GM19351 (cell line): ENCODE measurements at regions not wholly inside any gene's neighbourhood (a gene's known extent, or its start where the extent isn't known, plus 50 kb on each side); places are given as distances from the start of the nearest gene placed in this dataset.

ENCODE experiments used
- ATAC-seq: cut with Tn5 transposase; IDR thresholded peaks from one replicate; pipeline ENCODE4 v1.9.1; 2021; ENCODE audit warnings: mild to moderate bottlenecking, moderate library complexity; ENCODE audit not compliant: unreplicated experiment

DNA sequence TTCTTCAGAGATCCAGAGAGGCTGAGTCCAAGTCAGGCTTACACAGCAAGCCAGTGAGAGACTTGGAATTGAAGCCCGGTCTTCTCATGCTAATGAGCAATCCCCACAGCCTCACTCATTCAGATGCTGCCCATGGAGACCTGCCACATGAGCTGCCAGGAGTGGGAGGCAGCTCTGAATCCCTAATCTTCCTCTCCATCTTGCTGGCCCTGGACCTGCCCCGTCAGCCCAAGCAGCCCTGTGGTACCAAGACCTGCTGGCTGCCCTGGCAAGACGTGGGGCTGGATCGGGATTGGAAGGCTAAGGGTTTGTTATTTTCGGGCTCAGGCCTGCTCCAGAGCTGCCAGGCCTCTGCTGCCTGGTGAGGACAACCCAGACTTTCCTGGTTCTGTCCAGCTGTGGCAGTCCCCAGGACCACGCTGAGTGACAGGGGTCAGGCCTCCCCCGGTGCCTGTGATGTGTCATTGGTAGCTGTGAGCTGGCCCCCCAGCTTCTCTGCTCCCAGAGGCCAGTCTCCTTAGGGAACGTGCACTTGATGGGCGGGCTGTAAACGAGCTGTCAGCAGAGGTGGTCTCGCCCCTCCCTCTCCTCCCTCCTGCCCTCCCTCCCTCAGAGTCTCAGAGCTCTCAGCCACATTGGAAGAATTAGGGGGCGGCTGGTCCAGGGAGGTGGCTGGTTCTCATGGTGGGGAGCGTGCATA is 135.0 kb downstream of the FOXD2 start:
- ATAC-seq, result no peak

DNA sequence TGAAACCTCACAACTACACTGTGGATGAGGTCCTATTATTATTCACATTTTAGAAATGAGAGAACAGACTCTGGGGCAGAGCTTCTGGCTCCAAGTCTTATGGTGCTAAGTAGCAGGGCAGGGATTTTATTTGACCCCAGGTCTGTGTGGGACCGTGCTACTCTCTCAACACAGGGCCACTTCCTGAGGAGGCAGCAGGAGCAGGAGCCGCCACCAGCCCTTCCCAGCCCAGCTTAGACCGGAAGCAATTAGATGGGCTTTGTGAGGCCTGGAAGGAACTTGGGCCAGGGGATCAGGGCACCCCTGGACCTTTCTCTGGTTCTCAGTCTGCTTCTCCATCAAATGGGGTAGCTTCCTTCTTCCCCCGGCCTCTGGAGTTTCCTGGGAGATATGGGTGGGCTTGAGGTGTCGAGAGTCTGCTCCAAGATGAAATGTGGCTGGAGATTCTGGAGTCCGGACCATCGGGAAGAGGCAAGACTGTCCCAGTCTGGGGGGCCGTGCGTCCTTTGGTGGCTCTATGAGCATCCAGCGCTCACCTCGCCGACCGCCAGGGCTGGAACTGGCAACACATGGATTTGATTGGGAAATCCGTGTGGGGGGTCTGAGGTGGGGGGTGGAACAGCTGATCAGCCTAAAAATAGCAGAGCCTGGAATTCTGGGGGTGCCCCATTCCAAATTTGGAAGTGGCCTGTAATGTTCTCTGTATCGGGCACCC is 136.8 kb downstream of the FOXD2 start:
- no peak for ATAC-seq

DNA sequence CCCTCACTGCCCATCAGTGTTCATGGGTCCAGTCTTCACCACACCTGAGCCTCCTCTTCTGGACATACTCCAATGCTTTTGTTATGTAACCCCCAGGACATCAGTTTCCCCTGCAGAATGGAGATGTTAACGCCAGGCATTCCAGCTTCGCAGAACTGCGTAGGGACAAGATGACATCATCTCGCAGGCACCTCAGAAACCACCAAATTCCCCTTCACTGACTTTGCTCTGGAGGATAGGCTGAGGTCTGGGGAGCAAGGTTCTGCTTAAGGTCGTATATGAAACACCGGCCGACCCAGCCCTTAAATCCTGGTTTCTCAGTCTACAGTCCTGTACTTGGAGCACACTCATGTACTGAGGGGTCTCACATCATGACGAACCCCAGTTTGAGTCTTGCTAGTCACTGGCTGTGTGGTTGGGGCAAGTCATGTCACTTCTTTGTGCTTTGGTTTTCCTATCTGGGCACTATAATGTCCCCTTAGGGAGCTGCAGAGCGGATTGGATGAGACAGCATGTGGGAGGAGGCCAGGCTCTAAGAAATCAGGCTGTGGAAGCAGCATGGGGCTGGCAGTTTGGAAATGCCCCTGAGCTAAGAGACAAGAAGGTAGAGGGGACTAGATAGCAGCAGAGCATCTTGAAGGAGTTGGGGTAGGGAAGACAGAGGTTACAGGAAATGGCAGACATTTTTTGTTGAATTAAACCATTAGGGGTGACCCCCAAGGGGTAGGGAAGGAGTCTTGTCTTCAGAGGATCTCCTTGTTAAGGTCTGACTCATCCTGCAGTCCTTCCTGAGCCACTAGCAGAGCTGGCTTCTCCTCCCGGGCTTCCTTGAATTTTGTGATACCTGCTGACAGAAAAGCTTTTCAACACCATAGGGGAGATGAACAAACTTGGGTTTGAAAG is 138.3 kb downstream of the FOXD2 start:
- ATAC-seq, result no peak

DNA sequence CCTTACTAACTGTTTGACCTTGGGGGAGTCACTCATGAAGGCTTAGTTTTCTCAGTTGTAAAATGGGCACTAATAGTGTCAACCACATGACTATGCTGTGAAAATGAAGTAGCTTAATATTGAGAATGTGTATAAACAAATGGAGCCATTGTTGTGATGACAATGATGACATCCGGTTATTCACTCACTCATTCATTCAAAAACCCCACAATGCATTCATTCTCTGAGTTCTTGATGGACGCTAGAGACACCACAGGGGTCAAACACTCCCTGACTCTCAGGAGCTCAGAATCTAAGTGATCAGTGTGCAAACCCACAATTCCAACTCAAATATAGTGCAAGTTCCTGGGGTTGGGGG is 138.9 kb downstream of the FOXD2 start:
- ATAC-seq, result no peak

DNA sequence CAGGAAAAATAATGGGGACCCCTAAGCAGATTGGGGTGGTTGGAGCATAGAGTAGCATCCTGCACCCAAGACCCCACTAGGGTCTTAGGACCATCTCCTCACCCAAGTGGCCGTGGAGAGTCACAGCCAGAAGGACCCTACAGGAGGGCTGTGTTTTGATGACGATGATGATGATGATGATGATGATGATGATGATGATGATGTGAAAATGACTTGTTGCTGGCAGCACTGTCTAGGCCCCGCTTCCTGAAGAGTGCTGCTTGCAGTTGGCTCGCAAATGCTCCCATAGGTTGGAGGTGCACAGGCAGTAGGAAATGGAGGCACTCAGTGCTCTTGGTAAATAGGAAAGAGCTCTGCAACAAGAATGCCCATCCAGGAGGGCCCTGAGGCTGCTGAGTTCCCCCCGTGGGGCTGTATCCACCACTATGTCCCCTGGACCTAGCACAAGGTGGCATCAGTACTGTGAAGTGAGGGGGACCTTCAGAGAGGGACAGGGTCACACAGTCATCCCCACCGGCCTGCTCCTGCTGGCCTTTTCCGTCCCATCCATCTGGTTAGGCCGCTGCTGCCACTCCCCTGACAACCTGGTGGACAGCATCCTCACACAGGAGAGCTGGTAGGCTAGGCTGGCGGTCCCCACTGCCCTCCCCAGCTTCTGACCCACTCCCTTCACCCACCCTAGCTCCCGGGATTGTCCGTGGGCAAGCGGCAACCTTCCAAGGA is 139.6 kb downstream of the FOXD2 start:
- ATAC-seq, result no peak

DNA sequence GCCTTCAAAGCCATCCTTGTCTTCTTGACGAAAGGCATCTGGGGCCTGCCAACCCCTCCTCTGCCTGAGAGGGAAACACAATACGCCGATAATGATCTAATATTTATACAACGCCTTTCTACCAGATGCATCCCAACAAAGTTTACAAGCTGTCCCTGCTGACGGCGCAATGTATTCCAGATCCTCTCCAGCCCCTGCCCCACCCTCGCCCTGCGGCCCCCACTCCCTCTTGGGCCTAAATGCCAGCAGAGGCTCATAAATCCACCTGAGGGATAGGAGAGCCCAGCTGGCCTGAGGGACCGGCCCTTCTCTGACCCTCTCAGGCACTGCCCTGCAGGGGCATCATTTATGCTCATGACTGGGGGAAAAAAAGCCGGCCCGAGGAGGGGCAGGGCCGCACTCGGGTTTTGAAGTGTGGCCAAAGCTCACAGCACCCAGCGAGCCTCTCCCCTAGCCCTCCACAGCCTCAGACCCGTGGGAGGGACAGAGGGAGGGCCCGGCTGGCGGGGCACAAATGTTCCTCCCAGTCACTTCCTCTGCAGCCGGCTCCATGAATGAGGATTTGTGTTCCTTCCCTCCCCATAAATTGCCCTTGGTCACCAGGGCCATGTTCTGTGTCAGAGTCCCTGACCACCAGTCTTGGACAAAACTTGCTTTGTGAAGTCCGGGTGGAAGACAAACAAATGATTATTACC is 140.3 kb downstream of the FOXD2 start:
- ATAC-seq, result no peak

DNA sequence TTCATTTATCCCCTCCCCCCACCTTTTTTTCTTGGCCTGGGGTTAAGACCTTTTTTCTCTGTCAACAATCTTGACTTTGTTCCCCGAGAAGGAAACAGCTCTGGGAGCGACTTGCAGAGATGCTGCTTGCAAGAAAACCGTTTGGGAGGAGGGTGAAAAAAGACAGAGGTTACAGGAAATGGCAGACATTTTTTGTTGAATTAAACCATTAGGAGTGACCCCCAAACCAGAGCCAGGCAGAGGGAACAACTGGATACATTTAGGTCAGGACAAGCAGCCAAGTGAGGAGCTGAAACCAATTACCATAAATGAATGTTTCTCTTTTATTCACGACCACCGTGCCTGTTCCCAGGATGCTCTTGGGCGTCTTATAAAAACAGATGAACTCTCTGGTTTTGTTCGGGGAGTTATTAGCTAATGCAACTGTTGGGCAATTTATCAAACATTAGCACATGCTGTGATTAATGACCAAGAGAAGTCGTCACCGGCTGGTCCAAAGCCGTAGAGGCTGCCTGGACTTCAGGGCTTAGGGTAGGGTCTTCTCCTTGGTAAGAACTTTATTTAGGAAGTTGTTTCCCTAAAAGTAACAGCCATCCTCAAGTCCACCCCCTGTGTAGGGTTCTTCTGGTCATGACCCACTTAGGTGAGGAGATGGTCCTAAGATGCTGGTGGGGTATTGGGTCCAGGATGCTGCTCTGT is 141.0 kb downstream of the FOXD2 start:
- ATAC-seq, result no peak

DNA sequence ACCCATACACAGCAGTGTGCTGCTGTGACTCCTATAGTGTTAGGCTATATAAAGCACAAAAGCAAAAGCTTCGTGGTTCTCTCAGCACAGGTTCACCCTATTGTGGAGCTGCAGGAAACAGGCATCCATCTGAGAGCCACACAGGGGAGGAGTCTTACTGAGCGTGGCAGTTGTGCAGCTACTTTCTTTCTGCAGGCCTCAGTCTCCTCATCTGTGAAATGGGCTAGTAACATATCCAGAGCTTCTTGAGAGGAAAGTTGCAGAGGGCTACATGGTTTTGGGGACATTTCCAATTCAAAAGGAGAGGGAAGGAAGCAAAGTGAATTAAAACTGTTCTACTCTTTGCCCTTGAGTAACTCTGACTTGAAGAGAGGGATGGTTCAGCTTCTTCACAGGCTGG is 142.0 kb downstream of the FOXD2 start:
- no peak for ATAC-seq

DNA sequence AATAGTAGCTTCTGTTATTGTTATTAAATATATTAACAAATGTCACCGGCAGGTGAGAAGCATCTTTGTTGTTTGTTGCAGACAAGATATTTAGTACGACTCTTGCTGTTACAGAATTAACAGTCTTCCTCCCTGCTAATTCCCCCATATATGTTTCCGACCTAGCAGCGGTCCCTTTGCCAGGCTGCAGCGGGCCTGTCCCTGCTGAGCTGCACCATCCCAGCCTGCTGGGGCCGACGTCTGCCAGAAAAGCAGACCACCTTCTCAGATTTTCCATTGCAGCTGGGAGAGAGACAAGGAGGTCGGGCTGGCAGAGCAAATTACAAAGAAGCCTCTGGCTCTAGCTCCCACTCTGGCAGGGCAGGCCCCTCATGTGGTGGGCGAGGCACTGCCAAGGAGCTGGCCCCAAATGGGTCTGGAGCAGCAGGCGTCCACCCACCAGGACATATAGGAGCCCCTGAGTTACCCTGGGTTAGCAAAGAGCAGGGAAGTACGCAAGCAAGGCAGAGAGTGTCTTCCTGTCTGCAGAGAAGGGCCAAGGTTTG is 142.7 kb downstream of the FOXD2 start:
- no peak for ATAC-seq

DNA sequence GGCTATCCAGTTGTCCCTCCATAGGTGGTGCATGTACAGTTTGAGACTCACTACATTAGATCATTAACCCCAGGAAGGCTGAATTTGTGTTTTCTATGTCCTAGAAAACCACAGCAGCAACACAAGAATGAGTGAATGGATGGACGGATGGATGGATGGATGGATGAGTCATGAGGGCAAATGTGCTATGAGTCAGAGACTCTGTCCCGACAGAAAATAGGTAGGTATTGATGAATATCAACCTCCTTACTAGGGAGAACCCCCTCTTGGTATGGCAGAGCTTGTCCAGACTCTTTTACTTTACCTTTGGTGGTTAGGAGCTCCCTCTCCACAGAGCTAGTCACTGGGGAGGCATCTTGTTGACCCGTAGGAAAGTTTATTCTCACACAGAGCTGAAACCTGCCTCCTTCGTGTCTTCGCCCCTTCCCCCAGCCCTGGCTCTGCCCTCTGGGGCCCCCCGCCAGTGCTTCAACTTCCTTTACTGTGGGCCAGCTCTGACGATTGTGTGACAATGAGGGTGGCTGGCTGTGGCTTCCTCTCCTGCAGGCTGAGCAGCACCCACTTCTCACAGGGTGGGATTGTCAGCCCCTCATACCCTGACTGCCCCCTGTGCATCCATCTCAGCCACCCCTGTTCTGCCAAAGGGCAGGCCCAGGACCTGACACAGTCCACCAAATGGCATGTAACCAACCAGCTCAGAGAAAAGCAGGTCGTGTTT is 145.2 kb downstream of the FOXD2 start:
- no peak for ATAC-seq

DNA sequence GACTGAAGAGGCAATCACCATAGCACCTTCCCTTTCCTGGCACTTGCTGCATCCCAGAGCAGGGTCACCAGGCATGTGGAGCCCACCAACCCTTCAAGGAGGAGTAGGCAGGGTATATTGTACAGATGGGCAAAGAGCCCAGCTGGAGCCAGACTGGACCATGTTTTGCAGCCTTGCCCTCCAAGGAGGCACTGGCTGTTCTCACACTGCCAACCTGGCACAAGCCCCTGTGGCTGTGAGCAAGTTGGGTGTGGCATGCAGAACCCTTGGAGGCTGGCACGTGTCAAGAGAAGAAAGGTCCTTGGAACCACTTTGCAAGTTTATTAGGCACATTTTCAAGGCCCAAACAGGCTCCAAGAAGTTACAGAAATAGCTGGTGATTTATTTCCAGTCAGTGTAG is 146.4 kb downstream of the FOXD2 start:
- no peak for ATAC-seq

DNA sequence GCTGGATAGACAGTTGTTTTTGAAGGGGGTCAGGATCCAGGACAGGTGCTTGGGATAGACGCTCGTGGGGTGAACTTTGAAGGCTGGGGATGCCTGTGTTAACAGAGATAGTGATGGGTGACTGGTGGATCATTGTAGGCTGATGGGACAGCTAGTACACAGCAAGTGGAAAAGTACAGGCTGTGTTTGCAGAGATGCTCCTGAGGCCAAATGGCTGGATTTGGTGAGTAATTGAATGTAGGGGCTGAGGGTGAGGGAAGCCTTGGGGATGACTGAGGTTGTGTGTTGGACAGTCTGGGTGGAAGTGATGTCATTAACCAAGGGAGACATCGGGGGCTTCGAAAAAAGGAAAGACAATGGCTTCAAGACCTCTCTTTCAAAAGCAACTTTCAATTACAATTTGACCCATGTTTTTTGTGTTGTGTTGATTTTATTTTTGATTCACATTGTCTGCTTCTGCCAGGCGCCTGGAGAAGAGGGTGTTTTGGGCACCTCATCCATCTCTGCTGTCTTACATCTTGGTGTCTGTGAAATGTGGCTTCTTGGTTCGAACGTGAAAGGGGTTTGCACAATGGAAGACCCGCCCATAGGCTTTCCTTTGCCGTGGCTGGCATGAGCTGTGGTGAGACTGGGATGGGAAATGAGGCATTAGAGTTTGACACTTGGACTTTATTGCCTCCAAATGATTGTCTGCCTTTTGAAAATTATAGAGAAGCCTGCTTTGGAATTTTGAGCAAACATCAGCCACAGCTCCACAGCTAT is 147.5 kb downstream of the FOXD2 start:
- no peak for ATAC-seq

DNA sequence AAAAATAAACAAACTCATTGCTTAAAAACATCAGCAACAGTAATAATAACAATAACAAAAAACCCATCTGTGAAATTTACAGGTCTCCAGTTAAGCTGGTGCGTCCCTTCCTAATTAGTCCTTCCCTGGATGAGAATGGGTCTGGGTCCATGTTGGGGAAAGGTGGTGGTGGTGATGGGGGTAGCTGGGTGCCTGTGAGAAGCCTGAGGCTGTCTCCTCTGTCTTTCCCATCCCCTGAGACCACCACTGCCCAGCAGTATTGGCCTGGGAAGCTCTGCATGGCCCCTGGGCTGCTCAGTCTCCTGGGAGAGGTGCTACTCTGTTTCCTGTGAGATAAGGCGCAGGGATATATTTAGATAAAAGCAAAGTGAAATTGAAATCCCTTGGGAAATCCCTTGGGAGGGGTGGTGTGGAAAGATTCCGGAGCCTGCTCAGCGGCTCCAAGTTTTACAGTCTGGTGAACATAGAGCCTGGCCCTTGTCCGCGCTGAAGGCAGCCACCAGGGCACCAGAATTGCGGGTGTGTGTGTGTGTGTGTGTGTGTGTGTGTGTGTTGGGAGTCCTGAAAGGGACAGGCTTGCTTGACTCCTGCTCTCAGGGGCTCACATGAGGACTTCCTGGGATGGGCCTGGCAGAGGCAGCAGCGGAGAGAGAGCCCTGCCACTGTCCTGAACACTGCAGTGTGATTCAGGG is 150.2 kb downstream of the FOXD2 start:
- ATAC-seq, result no peak

DNA sequence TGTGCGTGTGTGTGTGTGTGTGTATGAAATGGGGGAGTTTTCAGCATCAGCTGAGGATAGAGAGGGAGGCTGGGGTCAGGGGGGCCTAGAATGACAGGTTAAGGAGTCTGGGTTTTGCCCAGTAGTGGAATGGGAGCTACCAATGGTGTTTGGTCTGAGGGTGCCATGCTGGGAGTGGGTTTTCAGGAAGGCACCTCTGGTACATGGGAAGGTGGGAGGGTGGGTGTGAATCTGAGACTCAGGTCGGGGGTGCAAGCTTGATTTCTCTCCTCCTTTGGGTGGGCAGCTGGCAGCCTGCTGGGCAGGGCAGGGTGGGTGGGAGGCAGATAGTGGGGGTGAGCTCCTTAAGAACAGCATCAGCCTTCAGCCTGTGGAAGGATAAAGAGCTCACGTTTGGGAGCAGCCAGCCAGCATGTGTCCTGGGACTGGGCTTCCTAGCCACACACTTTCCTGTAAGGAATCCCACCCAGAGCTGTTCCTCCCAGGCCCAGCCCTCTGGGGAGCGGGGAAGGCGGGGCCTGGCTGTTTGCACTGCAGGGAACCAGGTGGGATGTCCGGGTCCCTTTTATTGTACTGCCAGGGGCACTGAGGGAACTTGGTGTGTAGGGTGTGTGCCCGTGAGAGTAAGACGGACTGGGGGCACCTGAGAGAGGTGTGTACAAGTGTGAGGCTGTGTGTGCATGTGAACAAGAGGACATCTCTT is 152.8 kb downstream of the FOXD2 start:
- ATAC-seq, result no peak

DNA sequence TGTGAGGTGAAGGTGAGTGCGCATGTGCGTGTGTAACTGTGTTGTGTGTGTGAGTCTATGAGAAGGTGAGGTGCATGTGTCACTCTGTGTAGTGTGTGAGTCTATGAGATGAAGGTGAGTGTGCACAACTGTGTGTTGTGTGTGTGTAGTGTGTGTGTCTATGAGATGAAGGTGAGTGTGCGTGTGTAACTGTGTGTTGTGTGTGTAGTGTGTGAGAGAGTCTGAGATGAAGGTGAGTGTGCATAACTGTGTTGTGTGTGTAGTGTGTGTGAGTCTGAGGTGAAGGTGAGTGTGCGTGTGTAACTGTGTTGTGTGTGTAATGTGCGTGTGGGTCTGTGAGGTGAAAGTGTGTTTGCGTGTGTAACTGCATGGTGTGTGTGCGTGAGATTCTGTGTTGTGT is 154.0 kb downstream of the FOXD2 start:
- ATAC-seq, result no peak

DNA sequence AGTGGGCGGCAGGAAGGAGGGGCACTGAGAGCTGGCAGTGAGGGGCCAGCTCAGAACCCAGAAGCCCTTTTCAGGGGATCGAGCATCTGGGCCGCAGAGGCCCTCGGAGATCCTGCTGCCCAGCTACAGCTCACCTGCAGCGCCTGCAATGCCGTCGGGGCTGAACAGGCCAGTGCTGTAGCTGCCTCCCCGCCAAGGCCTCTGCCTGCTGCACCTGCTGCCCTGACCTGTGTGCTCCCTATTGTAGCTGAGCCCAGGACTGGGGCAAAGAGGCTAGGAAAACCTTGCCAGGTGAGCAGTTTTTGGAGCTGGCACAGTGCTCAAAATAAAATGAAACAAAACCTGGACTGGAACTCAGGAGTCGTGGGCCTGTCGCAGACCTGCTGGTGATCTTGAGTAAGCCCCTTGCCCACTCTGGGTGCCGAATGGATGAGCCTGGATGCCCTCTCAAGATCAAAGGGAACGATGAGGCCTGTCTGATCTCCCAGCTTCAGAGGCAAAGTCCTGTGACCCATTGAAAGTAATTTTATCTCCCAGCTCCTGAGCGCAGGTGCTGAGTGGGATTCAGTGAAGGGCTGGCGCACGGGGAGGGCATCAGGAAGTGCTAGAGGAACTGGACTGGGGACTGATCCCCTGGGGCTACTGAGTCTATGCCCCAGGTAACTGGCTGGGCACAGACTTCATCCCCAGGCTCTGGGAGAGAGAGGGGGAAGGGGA is 154.6 kb downstream of the FOXD2 start:
- no peak for ATAC-seq
